ENCODE measurements at regions not wholly inside any gene's neighbourhood (a gene's known extent, or its start where the extent isn't known, plus 50 kb on each side); places are given as distances from the start of the nearest gene placed in this dataset.

DNA sequence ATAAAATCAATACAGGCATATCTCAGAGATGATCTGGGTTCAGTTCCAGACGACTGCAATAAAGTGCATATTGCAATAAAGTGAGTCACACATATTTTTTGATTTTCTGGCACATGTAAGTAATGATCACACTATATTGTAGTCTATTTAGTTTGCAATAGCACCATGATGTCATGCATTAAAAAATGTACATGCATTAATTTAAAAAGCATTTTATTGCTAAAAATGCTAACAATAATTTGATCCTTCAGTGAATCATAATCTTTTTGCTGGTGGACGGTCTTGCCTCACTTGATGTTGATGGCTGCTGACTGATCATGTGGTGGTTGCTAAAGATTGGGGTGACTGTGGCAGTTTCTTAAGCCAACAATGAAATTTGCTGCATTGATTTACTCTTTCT, 511.1 kb downstream of the OTOL1 start:
- Mint-ChIP-seq H3K36me3 (no peaks in the 10 kb centered on the region), H3K4me1 (ENCODE audit: unreplicated experiment) (no peaks in the 10 kb centered on the region), H3K27me3 (no peaks in the 10 kb centered on the region), H3K4me3 (no peak overlapping the region), H3K9me3 (peaks cover 6% of the 10 kb centered on the region), H3K27ac (no peak overlapping the region)
- TF ChIP-seq, protein P1, sequence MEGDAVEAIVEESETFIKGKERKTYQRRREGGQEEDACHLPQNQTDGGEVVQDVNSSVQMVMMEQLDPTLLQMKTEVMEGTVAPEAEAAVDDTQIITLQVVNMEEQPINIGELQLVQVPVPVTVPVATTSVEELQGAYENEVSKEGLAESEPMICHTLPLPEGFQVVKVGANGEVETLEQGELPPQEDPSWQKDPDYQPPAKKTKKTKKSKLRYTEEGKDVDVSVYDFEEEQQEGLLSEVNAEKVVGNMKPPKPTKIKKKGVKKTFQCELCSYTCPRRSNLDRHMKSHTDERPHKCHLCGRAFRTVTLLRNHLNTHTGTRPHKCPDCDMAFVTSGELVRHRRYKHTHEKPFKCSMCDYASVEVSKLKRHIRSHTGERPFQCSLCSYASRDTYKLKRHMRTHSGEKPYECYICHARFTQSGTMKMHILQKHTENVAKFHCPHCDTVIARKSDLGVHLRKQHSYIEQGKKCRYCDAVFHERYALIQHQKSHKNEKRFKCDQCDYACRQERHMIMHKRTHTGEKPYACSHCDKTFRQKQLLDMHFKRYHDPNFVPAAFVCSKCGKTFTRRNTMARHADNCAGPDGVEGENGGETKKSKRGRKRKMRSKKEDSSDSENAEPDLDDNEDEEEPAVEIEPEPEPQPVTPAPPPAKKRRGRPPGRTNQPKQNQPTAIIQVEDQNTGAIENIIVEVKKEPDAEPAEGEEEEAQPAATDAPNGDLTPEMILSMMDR (conservative IDR thresholded peaks at IDR 0.05), result no peak
- no peak for DNase-seq (ENCODE audit: extremely low spot score, unreplicated experiment)

DNA sequence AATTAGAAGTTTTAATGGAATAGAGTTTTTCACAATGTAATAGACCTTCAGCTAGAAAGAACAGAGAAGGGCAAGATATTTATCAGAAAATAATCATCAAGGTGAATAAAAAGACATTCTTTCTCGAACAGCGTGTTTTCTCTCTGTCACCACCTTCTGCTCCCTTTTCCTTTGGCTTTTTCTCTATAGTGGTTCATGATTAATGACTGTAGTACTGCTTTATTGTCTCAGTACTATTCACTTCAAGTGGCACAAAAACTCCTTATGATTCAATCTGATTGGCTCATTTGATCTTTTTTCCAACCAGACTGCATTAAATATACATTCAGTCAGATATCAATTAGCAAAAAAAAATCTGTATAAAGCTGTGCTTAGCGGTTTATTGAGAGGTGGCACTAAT, 516.0 kb downstream of the OTOL1 start:
- DNase-seq (ENCODE audit: extremely low spot score, unreplicated experiment), result no peak
- Mint-ChIP-seq H3K36me3 (no peaks in the 10 kb centered on the region), H3K27ac (no peak overlapping the region), H3K27me3 (no peaks in the 10 kb centered on the region), H3K9me3 (peaks cover 6% of the 10 kb centered on the region), H3K4me1 (ENCODE audit: unreplicated experiment) (no peaks in the 10 kb centered on the region), H3K4me3 (no peak overlapping the region)
- TF ChIP-seq, protein P1 (conservative IDR thresholded peaks at IDR 0.05), result no peak

DNA sequence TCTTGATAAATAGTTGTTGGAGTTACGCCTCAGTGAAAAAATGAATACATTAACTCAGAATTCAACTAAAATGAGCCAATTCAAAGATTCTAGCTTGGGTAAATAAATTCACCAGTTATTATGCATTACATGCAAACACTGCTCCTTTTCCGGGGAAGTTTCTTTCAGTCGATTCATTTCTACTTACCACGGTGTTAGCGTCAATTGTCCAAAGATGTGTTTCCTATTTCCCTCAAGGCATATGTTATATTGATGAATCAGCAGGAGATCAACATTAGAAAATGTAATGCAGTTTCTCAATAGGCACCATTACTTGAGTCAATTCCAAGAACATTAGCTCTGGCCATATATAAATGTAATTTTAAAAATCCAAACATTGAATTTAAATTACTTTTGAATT, 517.7 kb downstream of the OTOL1 start:
- Mint-ChIP-seq H3K27me3 (no peaks in the 10 kb centered on the region), H3K36me3 (no peaks in the 10 kb centered on the region), H3K9me3 (no peaks in the 10 kb centered on the region), H3K4me3 (no peak overlapping the region), H3K4me1 (ENCODE audit: unreplicated experiment) (no peaks in the 10 kb centered on the region), H3K27ac (no peak overlapping the region)
- TF ChIP-seq, protein P1 (conservative IDR thresholded peaks at IDR 0.05), result no peak
- no peak for DNase-seq (ENCODE audit: extremely low spot score, unreplicated experiment)

GRCh38 chr3:162015856-162016255, 519.2 kb downstream of the OTOL1 start:
- no peaks in the 10 kb centered on the region for H3K36me3 Mint-ChIP-seq
- no peaks in the 10 kb centered on the region for H3K27me3 Mint-ChIP-seq
- H3K4me1 Mint-ChIP-seq (ENCODE audit: unreplicated experiment), result no peaks in the 10 kb centered on the region
- no peak overlapping the region for H3K27ac Mint-ChIP-seq
- H3K9me3 Mint-ChIP-seq, result no peaks in the 10 kb centered on the region
- TF ChIP-seq, protein P1 (conservative IDR thresholded peaks at IDR 0.05), result no peak
- DNase-seq (ENCODE audit: extremely low spot score, unreplicated experiment), result no peak
- no peak overlapping the region for H3K4me3 Mint-ChIP-seq

- Mint-ChIP-seq H3K4me3 (no peak overlapping the region), H3K9me3 (no peaks in the 10 kb centered on the region), H3K4me1 (ENCODE audit: unreplicated experiment) (peaks cover 4% of the 10 kb centered on the region), H3K27ac (no peak overlapping the region), H3K36me3 (no peaks in the 10 kb centered on the region), H3K27me3 (no peaks in the 10 kb centered on the region)
- DNase-seq (ENCODE audit: extremely low spot score, unreplicated experiment), result no peak
- TF ChIP-seq, protein P1 (conservative IDR thresholded peaks at IDR 0.05), result no peak
Measured at GRCh38 chr3:162019817-162020216, 523.2 kb downstream of the OTOL1 start.

DNA sequence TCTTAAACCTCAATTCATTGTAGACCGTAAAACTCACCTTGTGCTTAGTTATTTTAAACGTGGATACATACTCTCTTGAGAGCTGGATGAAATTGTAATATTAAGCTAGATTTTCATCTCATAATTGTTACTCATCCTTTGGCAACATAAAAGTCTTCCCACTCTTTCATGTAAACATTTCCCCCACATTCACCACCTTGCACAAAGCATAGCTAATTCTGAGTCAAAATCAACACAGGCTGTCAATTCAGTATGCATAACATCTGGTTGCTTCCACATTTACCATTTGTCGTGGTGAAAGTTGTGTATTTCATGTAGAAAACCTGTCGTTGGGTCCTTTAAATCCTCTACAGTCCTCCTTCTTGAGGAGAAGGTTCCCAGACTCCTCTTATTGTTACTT, 524.6 kb downstream of the OTOL1 start:
- TF ChIP-seq, protein P1 (conservative IDR thresholded peaks at IDR 0.05), result no peak
- no peak for DNase-seq (ENCODE audit: extremely low spot score, unreplicated experiment)
- Mint-ChIP-seq H3K27me3 (no peaks in the 10 kb centered on the region), H3K36me3 (no peaks in the 10 kb centered on the region), H3K27ac (no peak overlapping the region), H3K9me3 (no peaks in the 10 kb centered on the region), H3K4me3 (no peak overlapping the region), H3K4me1 (ENCODE audit: unreplicated experiment) (peaks cover 4% of the 10 kb centered on the region)

Measured in type B pancreatic cell (in vitro differentiated cells).